ENCODE measurements at regions not wholly inside any gene's neighbourhood (a gene's known extent, or its start where the extent isn't known, plus 50 kb on each side); places are given as distances from the start of the nearest gene placed in this dataset.

GRCh38 chr10:123535386-123535785 is 130.8 kb upstream of the GPR26 start:
- Histone ChIP-seq H3K9me3 (ENCODE audit: insufficient read depth, low read length, severe bottlenecking) (no peaks in the 10 kb centered on the region), H3K36me3 (ENCODE audit: insufficient read depth, low read length) (no peaks in the 10 kb centered on the region), H3K4me3 (ENCODE audit: low read depth in 1 of 2, low read length in 2 of 2) (no peak overlapping the region), H3K79me2 (ENCODE audit: insufficient read depth, low read length) (no peaks in the 10 kb centered on the region), H3K9ac (ENCODE audit: low read depth, low read length) (no peak overlapping the region), H2AFZ (ENCODE audit: low read depth, low read length) (no peak overlapping the region), H3K4me2 (ENCODE audit: insufficient read depth, low read length) (no peak overlapping the region), H3K27ac (ENCODE audit: low read length) (no peak overlapping the region), H4K20me1 (ENCODE audit: insufficient read depth, low read length) (no peaks in the 10 kb centered on the region), H3K4me1 (ENCODE audit: insufficient read depth, low read length) (no peaks in the 10 kb centered on the region), H3K27me3 (ENCODE audit: insufficient read depth, low read length, poor library complexity) (peaks cover 12% of the 10 kb centered on the region)
- TF ChIP-seq CTCF (IDR thresholded peaks at IDR 0.05; ENCODE audit: borderline replicate concordance, extremely low read depth, low read length, poor library complexity, severe bottlenecking) = no peak
- no peak for TF ChIP-seq EZH2 (IDR thresholded peaks at IDR 0.05; ENCODE audit: borderline replicate concordance, low read depth, low read length, severe bottlenecking)
- no peak for ATAC-seq (ENCODE audit: insufficient read depth, low read depth)
- no peak for DNase-seq

GRCh38 chr10:123536176-123536845 is 129.8 kb upstream of the GPR26 start:
- H3K27ac ChIP-seq (ENCODE audit: low read length) = no peak overlapping the region
- H3K79me2 ChIP-seq (ENCODE audit: insufficient read depth, low read length) = no peaks in the 10 kb centered on the region
- H3K4me2 ChIP-seq (ENCODE audit: insufficient read depth, low read length) = no peak overlapping the region
- TF ChIP-seq EZH2 (IDR thresholded peaks at IDR 0.05; ENCODE audit: borderline replicate concordance, low read depth, low read length, severe bottlenecking) (no peak), CTCF (IDR thresholded peaks at IDR 0.05; ENCODE audit: borderline replicate concordance, extremely low read depth, low read length, poor library complexity, severe bottlenecking) (no peak)
- H3K9me3 ChIP-seq (ENCODE audit: insufficient read depth, low read length, severe bottlenecking) = no peaks in the 10 kb centered on the region
- peaks cover 12% of the 10 kb centered on the region for H3K27me3 ChIP-seq (ENCODE audit: insufficient read depth, low read length, poor library complexity)
- H3K9ac ChIP-seq (ENCODE audit: low read depth, low read length) = no peak overlapping the region
- H4K20me1 ChIP-seq (ENCODE audit: insufficient read depth, low read length) = no peaks in the 10 kb centered on the region
- H2AFZ ChIP-seq (ENCODE audit: low read depth, low read length) = no peak overlapping the region
- H3K36me3 ChIP-seq (ENCODE audit: insufficient read depth, low read length) = no peaks in the 10 kb centered on the region
- no peak for DNase-seq
- H3K4me3 ChIP-seq (ENCODE audit: low read depth in 1 of 2, low read length in 2 of 2) = no peak overlapping the region
- no peaks in the 10 kb centered on the region for H3K4me1 ChIP-seq (ENCODE audit: insufficient read depth, low read length)
- no peak for ATAC-seq (ENCODE audit: insufficient read depth, low read depth)

- Histone ChIP-seq H3K4me1 (ENCODE audit: insufficient read depth, low read length) (no peaks in the 10 kb centered on the region), H3K4me2 (ENCODE audit: insufficient read depth, low read length) (no peak overlapping the region), H3K36me3 (ENCODE audit: insufficient read depth, low read length) (no peaks in the 10 kb centered on the region), H3K27ac (ENCODE audit: low read length) (no peak overlapping the region), H3K27me3 (ENCODE audit: insufficient read depth, low read length, poor library complexity) (peaks cover 12% of the 10 kb centered on the region), H3K79me2 (ENCODE audit: insufficient read depth, low read length) (no peaks in the 10 kb centered on the region), H3K4me3 (ENCODE audit: low read depth in 1 of 2, low read length in 2 of 2) (no peak overlapping the region), H2AFZ (ENCODE audit: low read depth, low read length) (no peak overlapping the region), H3K9ac (ENCODE audit: low read depth, low read length) (no peak overlapping the region), H3K9me3 (ENCODE audit: insufficient read depth, low read length, severe bottlenecking) (no peaks in the 10 kb centered on the region), H4K20me1 (ENCODE audit: insufficient read depth, low read length) (no peaks in the 10 kb centered on the region)
- ATAC-seq (ENCODE audit: insufficient read depth, low read depth) (no peak), DNase-seq (no peak)
- TF ChIP-seq EZH2 (IDR thresholded peaks at IDR 0.05; ENCODE audit: borderline replicate concordance, low read depth, low read length, severe bottlenecking) (no peak), CTCF (IDR thresholded peaks at IDR 0.05; ENCODE audit: borderline replicate concordance, extremely low read depth, low read length, poor library complexity, severe bottlenecking) (no peak)
Measured at GRCh38 chr10:123537188-123537961, 128.8 kb upstream of the GPR26 start.

Data from DND-41 (cell line).